ENCODE measurements at regions not wholly inside any gene's neighbourhood (a gene's known extent, or its start where the extent isn't known, plus 50 kb on each side); places are given as distances from the start of the nearest gene placed in this dataset.
A peak's percentile ranks its signal among the peaks of the same experiment; 100 is the strongest.

- CTCF ChIA-PET = no interaction called here
- no peak for TF ChIP-seq CTCF (IDR thresholded peaks at IDR 0.05; ENCODE audit: control extremely low read depth, extremely low read depth, low read depth, missing control alignments)
- DNase-seq (ENCODE audit: extremely low spot score) = no peak
- POLR2A ChIA-PET = no interaction called here
Measured at GRCh38 chr2:137879121-137879520, 85.2 kb upstream of the HNMT start.

DNA sequence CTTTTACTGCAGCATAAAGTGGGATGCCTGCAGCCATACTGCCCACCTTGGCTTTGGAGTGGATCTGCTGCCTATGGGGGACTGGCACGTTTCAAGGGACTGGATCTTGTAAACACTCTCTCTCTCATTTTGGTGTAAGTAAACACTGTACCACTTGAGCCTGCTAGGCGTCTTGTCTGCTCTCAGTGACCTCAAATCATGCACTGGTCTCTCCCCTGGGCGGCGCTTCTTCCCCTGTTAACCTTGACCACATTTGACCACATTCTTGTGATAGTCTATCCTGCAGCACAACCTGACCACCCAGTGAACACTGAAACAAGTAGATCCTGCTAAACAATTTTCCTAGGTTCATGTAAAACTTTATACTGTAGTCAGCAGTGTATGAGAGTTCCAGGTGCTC lies 82.6 kb upstream of the HNMT start:
- no peak for TF ChIP-seq CTCF (IDR thresholded peaks at IDR 0.05; ENCODE audit: control extremely low read depth, extremely low read depth, low read depth, missing control alignments)
- ChIA-PET POLR2A (no interaction called here), CTCF (no interaction called here)
- no peak for DNase-seq (ENCODE audit: extremely low spot score)

- CTCF ChIA-PET = interaction anchor here (0.6 to 1.7 kb wide), 4 partner anchors 11 to 941 kb away, joined by 3 to 6 read pairs (median 4); no protein-coding TSS in a partner anchor
Measured at GRCh38 chr2:137886083-137886831, 78.0 kb upstream of the HNMT start.

GRCh38 chr2:137888845-137889244 lies 75.4 kb upstream of the HNMT start:
- CTCF ChIA-PET = interaction anchor here (1.1 to 2.2 kb wide), 4 partner anchors 13 to 938 kb away, joined by 3 to 9 read pairs (median 6); no protein-coding TSS in a partner anchor
- POLR2A ChIA-PET = no interaction called here
- DNase-seq (ENCODE audit: extremely low spot score) = no peak
- TF ChIP-seq CTCF (IDR thresholded peaks at IDR 0.05; ENCODE audit: control extremely low read depth, extremely low read depth, low read depth, missing control alignments) = no peak

More at GRCh38 chr2:137886083-137886831, 78.0 kb upstream of the HNMT start:
- peak; percentile 7 for TF ChIP-seq CTCF (IDR thresholded peaks at IDR 0.05; ENCODE audit: control extremely low read depth, extremely low read depth, low read depth, missing control alignments)
- DNase-seq (ENCODE audit: extremely low spot score) = no peak
- POLR2A ChIA-PET = no interaction called here

- DNase-seq (ENCODE audit: extremely low spot score) = no peak
- TF ChIP-seq CTCF (IDR thresholded peaks at IDR 0.05; ENCODE audit: control extremely low read depth, extremely low read depth, low read depth, missing control alignments) = no peak
- CTCF ChIA-PET = interaction anchor here (0.9 kb wide), 1 partner anchor 13 kb away, joined by 4 read pairs; no protein-coding TSS in a partner anchor
- POLR2A ChIA-PET = no interaction called here
Measured at GRCh38 chr2:137892739-137893138, 71.5 kb upstream of the HNMT start.

- POLR2A ChIA-PET = no interaction called here
- DNase-seq (ENCODE audit: extremely low spot score) = no peak
- no peak for TF ChIP-seq CTCF (IDR thresholded peaks at IDR 0.05; ENCODE audit: control extremely low read depth, extremely low read depth, low read depth, missing control alignments)
- CTCF ChIA-PET = interaction anchor here (0.9 kb wide), 1 partner anchor 13 kb away, joined by 4 read pairs; no protein-coding TSS in a partner anchor
Measured at GRCh38 chr2:137893145-137893544, 71.1 kb upstream of the HNMT start.
